ENCODE measurements at regions not wholly inside any gene's neighbourhood (a gene's known extent, or its start where the extent isn't known, plus 50 kb on each side); places are given as distances from the start of the nearest gene placed in this dataset.
A peak's percentile ranks its signal among the peaks of the same experiment; 100 is the strongest.

DNA sequence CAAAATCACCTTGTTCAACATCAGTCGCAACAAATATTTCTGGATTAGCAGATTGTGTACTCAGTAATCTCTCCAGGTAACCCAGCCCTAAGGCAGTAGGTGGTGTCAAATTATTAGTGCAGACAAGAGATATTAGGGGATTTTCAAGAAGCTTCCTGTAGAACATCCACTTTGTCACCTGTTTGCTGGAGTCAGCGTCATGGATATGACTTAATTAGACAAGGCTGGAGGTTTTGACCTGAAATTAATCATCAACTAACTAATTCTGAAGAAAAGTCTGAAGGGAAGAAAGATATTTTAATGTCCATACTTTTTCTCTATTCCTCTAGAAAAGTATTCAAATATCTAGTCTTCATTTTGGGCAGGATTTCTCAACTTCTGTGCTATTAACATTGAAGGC is 91.4 kb upstream of the CCDC112 start:
- H3K27me3 Mint-ChIP-seq, result peaks cover 6% of the 10 kb centered on the region
- no peak overlapping the region for H3K4me3 Mint-ChIP-seq
- H3K27ac Mint-ChIP-seq, result no peak overlapping the region
- no peak for DNase-seq
- ATAC-seq, result no peak
- H3K9me3 Mint-ChIP-seq (ENCODE audit: low read depth), result no peaks in the 10 kb centered on the region
- H3K36me3 Mint-ChIP-seq, result no peaks in the 10 kb centered on the region
- H3K4me1 Mint-ChIP-seq, result no peaks in the 10 kb centered on the region
- CTCF ChIA-PET, result no interaction called here

GRCh38 chr5:115386657-115387056 is 90.2 kb upstream of the CCDC112 start:
- ATAC-seq, result no peak

GRCh38 chr5:115384587-115385375 is 88.3 kb upstream of the CCDC112 start:
- Mint-ChIP-seq H3K9me3 (ENCODE audit: low read depth) (no peaks in the 10 kb centered on the region), H3K27me3 (peaks cover 6% of the 10 kb centered on the region), H3K4me3 (no peak overlapping the region), H3K36me3 (no peaks in the 10 kb centered on the region), H3K4me1 (peaks cover 3% of the 10 kb centered on the region), H3K27ac (no peak overlapping the region)
- DNase-seq (no peak), ATAC-seq (no peak)
- CTCF ChIA-PET, result no interaction called here

More at GRCh38 chr5:115386657-115387056, 90.2 kb upstream of the CCDC112 start:
- DNase-seq, result no peak
- H3K4me3 Mint-ChIP-seq, result no peak overlapping the region
- CTCF ChIA-PET, result no interaction called here
- no peak overlapping the region for H3K27ac Mint-ChIP-seq
- H3K36me3 Mint-ChIP-seq, result no peaks in the 10 kb centered on the region
- H3K9me3 Mint-ChIP-seq (ENCODE audit: low read depth), result no peaks in the 10 kb centered on the region
- H3K4me1 Mint-ChIP-seq, result no peaks in the 10 kb centered on the region
- H3K27me3 Mint-ChIP-seq, result peaks cover 6% of the 10 kb centered on the region

- CTCF ChIA-PET, result no interaction called here
- Mint-ChIP-seq H3K27me3 (peaks cover 4% of the 10 kb centered on the region), H3K27ac (no peak overlapping the region), H3K4me1 (peaks cover 16% of the 10 kb centered on the region), H3K36me3 (no peaks in the 10 kb centered on the region), H3K4me3 (no peak overlapping the region), H3K9me3 (ENCODE audit: low read depth) (no peaks in the 10 kb centered on the region)
- ATAC-seq, result no peak
- no peak for DNase-seq
Observed at GRCh38 chr5:115382989-115383388, 86.5 kb upstream of the CCDC112 start.

DNA sequence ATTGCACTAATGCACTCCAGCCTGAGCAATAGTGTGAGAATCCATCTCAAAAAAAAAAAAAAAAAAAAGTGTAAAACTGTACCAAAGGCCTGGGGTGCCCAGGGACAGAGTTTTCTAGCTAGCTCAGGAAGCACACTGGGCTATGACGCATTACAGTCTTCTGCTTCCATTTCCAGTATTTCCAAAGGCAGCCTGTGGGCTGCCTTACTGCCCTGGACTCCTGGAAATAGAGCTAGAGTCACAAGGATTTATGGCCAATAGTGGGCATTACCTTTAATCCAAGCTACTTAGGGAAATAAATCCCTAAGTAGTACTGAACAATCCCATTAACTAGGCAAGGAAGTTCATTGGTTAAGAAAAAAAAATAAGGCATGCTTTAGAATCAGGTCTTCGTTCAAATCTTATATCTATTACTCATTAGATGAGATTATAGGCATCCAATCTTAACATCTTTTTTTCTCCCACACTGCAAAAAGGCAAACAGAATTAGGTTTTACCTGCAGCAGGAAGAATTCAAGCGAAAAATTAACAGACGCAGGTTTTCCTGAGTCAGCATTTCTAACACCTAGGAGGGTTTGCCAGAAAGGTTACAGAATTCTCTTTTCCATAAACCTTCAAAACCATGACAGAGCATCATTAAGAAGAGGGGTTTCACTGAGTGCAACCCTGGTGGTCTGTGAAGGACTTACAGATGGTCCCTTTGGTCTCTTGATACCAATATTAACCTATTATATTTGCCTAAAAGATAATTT is 85.6 kb upstream of the CCDC112 start:
- Mint-ChIP-seq H3K4me1 (peaks cover 25% of the 10 kb centered on the region), H3K4me3 (no peak overlapping the region), H3K27me3 (peaks cover 4% of the 10 kb centered on the region), H3K27ac (no peak overlapping the region), H3K9me3 (ENCODE audit: low read depth) (no peaks in the 10 kb centered on the region), H3K36me3 (no peaks in the 10 kb centered on the region)
- CTCF ChIA-PET, result interaction anchor here (0.7 kb wide), 1 partner anchor 380 kb away, joined by 3 read pairs; no protein-coding TSS in a partner anchor
- DNase-seq (no peak), ATAC-seq (no peak)

GRCh38 chr5:115379622-115380344 is 83.3 kb upstream of the CCDC112 start:
- ATAC-seq, result peak; percentile 79
- no peak for DNase-seq
- no peaks in the 10 kb centered on the region for H3K36me3 Mint-ChIP-seq
- no peaks in the 10 kb centered on the region for H3K9me3 Mint-ChIP-seq (ENCODE audit: low read depth)
- H3K4me3 Mint-ChIP-seq, result no peak overlapping the region
- peaks cover 27% of the 10 kb centered on the region for H3K4me1 Mint-ChIP-seq
- H3K27ac Mint-ChIP-seq, result no peak overlapping the region
- CTCF ChIA-PET, result interaction anchor here (1.0 kb wide), 1 partner anchor 195 kb away, joined by 4 read pairs; no protein-coding TSS in a partner anchor
- H3K27me3 Mint-ChIP-seq, result no peaks in the 10 kb centered on the region

DNA sequence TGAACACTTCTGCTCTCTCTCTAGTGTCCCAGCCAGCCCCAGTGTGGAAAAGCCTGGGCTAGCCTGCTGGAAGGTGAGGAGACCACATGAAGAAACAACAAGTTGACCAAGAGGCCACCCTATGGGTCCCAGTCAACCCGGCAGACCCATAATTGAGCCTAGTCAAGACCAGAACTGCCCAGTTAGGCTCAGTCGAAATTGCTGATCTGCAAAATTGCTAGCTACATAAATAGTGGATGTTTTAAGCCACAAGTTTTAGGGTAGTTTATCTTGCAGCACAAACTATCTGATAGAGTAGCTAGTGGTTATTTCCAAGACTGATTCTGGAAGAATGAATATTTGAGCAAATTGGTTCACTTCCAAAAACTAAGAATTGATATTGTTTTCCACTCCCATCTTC is 82.3 kb upstream of the CCDC112 start:
- CTCF ChIA-PET, result no interaction called here
- ATAC-seq, result no peak
- H3K27ac Mint-ChIP-seq, result no peak overlapping the region
- peaks cover 27% of the 10 kb centered on the region for H3K4me1 Mint-ChIP-seq
- no peaks in the 10 kb centered on the region for H3K9me3 Mint-ChIP-seq (ENCODE audit: low read depth)
- H3K36me3 Mint-ChIP-seq, result no peaks in the 10 kb centered on the region
- DNase-seq, result no peak
- H3K4me3 Mint-ChIP-seq, result no peak overlapping the region
- H3K27me3 Mint-ChIP-seq, result no peaks in the 10 kb centered on the region

GRCh38 chr5:115377468-115378217 is 81.2 kb upstream of the CCDC112 start:
- H3K27me3 Mint-ChIP-seq, result no peaks in the 10 kb centered on the region
- H3K36me3 Mint-ChIP-seq, result no peaks in the 10 kb centered on the region
- peak overlapping the region; percentile 29 for H3K4me3 Mint-ChIP-seq
- no peak for DNase-seq
- H3K4me1 Mint-ChIP-seq, result peaks cover 27% of the 10 kb centered on the region
- peak; percentile 91 for ATAC-seq
- CTCF ChIA-PET, result interaction anchor here (0.9 kb wide), 1 partner anchor 166 kb away, joined by 3 read pairs; no protein-coding TSS in a partner anchor
- peak overlapping the region; percentile 33 for H3K27ac Mint-ChIP-seq
- no peaks in the 10 kb centered on the region for H3K9me3 Mint-ChIP-seq (ENCODE audit: low read depth)

- H3K36me3 Mint-ChIP-seq, result no peaks in the 10 kb centered on the region
- CTCF ChIA-PET, result interaction anchor here (2.5 kb wide), 1 partner anchor 199 kb away, joined by 6 read pairs; no protein-coding TSS in a partner anchor
- no peak overlapping the region for H3K4me3 Mint-ChIP-seq
- H3K4me1 Mint-ChIP-seq, result peaks cover 27% of the 10 kb centered on the region
- no peaks in the 10 kb centered on the region for H3K9me3 Mint-ChIP-seq (ENCODE audit: low read depth)
- no peaks in the 10 kb centered on the region for H3K27me3 Mint-ChIP-seq
- DNase-seq (no peak), ATAC-seq (no peak)
- no peak overlapping the region for H3K27ac Mint-ChIP-seq
Observed at GRCh38 chr5:115375893-115376292, 79.4 kb upstream of the CCDC112 start.

- Mint-ChIP-seq H3K27me3 (peaks cover 2% of the 10 kb centered on the region), H3K4me1 (peaks cover 20% of the 10 kb centered on the region), H3K36me3 (no peaks in the 10 kb centered on the region), H3K9me3 (ENCODE audit: low read depth) (no peaks in the 10 kb centered on the region), H3K4me3 (no peak overlapping the region), H3K27ac (no peak overlapping the region)
- CTCF ChIA-PET, result interaction anchor here (2.5 kb wide), 1 partner anchor 201 kb away, joined by 6 read pairs; no protein-coding TSS in a partner anchor
- DNase-seq (no peak), ATAC-seq (no peak)
Observed at GRCh38 chr5:115374057-115374775, 77.8 kb upstream of the CCDC112 start.

DNA sequence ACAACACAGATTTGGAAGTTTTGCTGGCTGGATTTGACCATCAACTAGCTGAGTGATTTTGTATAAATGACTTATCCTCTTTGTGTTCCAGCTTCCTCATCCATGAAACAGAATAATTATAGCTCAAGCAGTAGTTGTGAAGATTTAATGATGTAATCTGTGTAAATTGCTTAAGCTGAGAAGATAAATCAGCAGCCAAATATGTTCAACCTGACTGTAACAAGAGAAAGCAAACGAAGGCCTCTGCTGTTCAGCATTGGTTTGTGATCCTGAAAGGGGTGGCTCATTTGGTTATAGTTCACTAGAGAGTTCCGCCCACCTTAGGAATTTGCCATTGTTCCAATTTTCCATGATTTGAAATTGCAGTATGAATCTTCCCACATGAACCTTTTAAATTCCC is 75.7 kb upstream of the CCDC112 start:
- Mint-ChIP-seq H3K4me1 (peaks cover 3% of the 10 kb centered on the region), H3K4me3 (no peak overlapping the region), H3K36me3 (no peaks in the 10 kb centered on the region), H3K27me3 (peaks cover 7% of the 10 kb centered on the region), H3K27ac (no peak overlapping the region), H3K9me3 (ENCODE audit: low read depth) (no peaks in the 10 kb centered on the region)
- no peak for ATAC-seq
- no peak for DNase-seq
- CTCF ChIA-PET, result no interaction called here

DNA sequence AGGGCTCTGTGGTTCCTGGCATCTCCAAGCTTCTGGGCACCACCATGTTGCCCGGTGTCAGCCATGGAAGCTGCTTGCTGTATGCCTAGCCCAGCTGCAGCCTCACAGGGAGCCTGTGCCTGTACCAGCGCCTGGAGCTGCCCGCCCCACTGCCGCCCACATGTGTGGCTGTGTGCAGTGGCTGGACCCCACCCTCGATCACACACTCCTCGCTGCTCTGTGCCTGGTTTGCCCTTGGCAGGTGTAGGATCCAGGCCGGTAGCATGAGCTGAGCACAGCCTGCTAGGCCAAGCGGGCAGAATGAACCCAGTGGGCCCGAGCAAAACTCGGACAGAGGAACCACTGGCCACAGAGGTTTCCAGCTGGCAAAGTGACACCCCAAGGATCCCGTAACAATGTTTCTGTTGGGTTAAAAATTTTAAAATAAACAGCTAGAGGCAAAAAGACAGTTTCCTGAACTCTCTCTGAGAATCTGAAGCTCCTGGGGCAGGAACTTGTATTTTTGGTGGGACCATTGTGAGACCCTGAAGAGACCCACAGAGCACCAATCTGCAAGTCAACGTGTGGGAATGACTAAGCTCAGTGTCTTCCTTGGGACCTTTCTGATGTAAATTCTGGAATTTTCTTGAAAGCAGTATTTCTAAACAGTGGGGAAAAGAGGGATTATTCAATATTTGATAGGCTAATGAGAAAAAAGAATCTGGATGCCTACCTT is 73.1 kb upstream of the CCDC112 start:
- H3K27ac Mint-ChIP-seq, result no peak overlapping the region
- H3K4me3 Mint-ChIP-seq, result no peak overlapping the region
- no peaks in the 10 kb centered on the region for H3K36me3 Mint-ChIP-seq
- H3K27me3 Mint-ChIP-seq, result peaks cover 10% of the 10 kb centered on the region
- ATAC-seq (no peak), DNase-seq (no peak)
- no peaks in the 10 kb centered on the region for H3K9me3 Mint-ChIP-seq (ENCODE audit: low read depth)
- H3K4me1 Mint-ChIP-seq, result no peaks in the 10 kb centered on the region
- CTCF ChIA-PET, result no interaction called here
